ENCODE measurements at regions not wholly inside any gene's neighbourhood (a gene's known extent, or its start where the extent isn't known, plus 50 kb on each side); places are given as distances from the start of the nearest gene placed in this dataset.
"Not testable (repeated sequence)": the region's sequence is repeated elsewhere in the genome, so short reads cannot be mapped to it uniquely, and the experiment has no call there.

GRCh38 chr6:75031102-75031501 lies 174.8 kb downstream of the COL12A1 start:
- H2AFZ ChIP-seq (ENCODE audit: low read length); BruUV-seq (replicated peaks); H3K9me3 ChIP-seq (ENCODE audit: low read length); CTCF ChIA-PET; intact Hi-C loops (cut with micrococcal nuclease); H3K9ac ChIP-seq (ENCODE audit: low read length); H3K27me3 ChIP-seq (ENCODE audit: low read length); POLR2A ChIA-PET (ENCODE audit: unreplicated experiment); H3K27ac ChIP-seq (ENCODE audit: low read length); H3K79me2 ChIP-seq (ENCODE audit: low read length); H4K20me1 ChIP-seq (ENCODE audit: low read length); H3F3A ChIP-seq (ENCODE audit: low read length, unreplicated experiment); H3K4me3 ChIP-seq (ENCODE audit: low read length); H3K4me2 ChIP-seq (ENCODE audit: low read length); H3K9me2 ChIP-seq (replicated peaks; ENCODE audit: low read length); DNase-seq; H3K36me3 ChIP-seq (ENCODE audit: low read depth, low read length); ATAC-seq; H3K4me1 ChIP-seq (ENCODE audit: insufficient read depth, low read length): not testable (repeated sequence)

DNA sequence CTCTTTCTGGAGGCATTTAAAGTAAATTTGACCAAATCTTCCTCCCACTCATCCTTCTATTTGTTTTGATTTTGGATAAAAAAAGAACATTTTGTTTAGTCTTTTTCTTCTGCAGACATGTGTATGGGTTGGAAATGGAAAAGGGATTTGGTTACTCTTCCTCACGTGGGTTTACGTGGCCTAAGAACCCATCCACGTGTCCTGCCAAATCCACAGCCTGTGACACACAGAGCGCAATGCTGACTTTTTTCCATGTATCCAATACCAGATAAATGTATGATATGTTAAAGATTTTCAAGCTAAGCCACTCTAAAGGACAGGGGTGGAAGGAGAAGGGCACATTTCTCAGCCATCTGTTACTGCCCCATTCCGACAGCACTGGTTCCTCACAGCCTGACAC lies 176.5 kb downstream of the COL12A1 start:
- DNase-seq (no peak), ATAC-seq (no peak)
- no peaks in the 10 kb centered on the region for H4K20me1 ChIP-seq (ENCODE audit: low read length)
- BruUV-seq (replicated peaks), result no TSS peak
- H3K79me2 ChIP-seq (ENCODE audit: low read length), result no peaks in the 10 kb centered on the region
- H3K9ac ChIP-seq (ENCODE audit: low read length), result no peak overlapping the region
- H3K9me2 ChIP-seq (replicated peaks; ENCODE audit: low read length), result no peaks in the 10 kb centered on the region
- no peak overlapping the region for H3K4me2 ChIP-seq (ENCODE audit: low read length)
- no peaks in the 10 kb centered on the region for H3F3A ChIP-seq (ENCODE audit: low read length, unreplicated experiment)
- H3K4me1 ChIP-seq (ENCODE audit: insufficient read depth, low read length), result no peaks in the 10 kb centered on the region
- intact Hi-C loops (cut with micrococcal nuclease), result no loop called here
- H3K27me3 ChIP-seq (ENCODE audit: low read length), result no peaks in the 10 kb centered on the region
- no peaks in the 10 kb centered on the region for H3K36me3 ChIP-seq (ENCODE audit: low read depth, low read length)
- ChIA-PET CTCF (no interaction called here), POLR2A (ENCODE audit: unreplicated experiment) (interaction anchor here (0.6 kb wide), 1 partner anchor 35 kb away, joined by 12 read pairs; no protein-coding TSS in a partner anchor)
- H3K27ac ChIP-seq (ENCODE audit: low read length), result no peak overlapping the region
- TF ChIP-seq EZH2phosphoT487 (IDR thresholded peaks at IDR 0.05; ENCODE audit: borderline replicate concordance, low read length) (no peak), EZH2 (IDR thresholded peaks at IDR 0.05; ENCODE audit: low read length, unreplicated experiment) (no peak)
- TF ChIP-seq, protein P1, sequence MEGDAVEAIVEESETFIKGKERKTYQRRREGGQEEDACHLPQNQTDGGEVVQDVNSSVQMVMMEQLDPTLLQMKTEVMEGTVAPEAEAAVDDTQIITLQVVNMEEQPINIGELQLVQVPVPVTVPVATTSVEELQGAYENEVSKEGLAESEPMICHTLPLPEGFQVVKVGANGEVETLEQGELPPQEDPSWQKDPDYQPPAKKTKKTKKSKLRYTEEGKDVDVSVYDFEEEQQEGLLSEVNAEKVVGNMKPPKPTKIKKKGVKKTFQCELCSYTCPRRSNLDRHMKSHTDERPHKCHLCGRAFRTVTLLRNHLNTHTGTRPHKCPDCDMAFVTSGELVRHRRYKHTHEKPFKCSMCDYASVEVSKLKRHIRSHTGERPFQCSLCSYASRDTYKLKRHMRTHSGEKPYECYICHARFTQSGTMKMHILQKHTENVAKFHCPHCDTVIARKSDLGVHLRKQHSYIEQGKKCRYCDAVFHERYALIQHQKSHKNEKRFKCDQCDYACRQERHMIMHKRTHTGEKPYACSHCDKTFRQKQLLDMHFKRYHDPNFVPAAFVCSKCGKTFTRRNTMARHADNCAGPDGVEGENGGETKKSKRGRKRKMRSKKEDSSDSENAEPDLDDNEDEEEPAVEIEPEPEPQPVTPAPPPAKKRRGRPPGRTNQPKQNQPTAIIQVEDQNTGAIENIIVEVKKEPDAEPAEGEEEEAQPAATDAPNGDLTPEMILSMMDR (conservative IDR thresholded peaks at IDR 0.05; ENCODE audit: low read depth, low read length), result no peak
- no peak overlapping the region for H3K4me3 ChIP-seq (ENCODE audit: low read length)
- H3K9me3 ChIP-seq (ENCODE audit: low read length), result no peaks in the 10 kb centered on the region
- no peak overlapping the region for H2AFZ ChIP-seq (ENCODE audit: low read length)

DNA sequence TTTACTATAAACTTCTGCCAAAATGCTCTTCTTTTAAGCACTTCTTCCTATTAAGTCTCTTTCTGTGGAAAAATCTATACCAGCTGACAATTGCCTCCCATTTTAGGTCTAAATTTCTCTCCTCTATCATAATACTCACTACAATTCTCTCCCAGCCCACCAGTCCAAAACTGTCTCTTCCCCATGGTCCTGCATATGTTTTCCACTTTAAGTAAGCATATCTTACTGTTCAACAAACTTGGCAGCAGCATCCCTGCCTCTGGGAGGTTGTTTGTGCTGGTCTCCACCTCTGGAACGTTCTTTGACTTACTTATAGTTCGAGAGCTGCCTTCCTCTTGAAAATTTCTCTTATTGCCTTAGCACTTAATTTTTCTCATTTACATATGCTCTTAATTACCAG lies 180.5 kb downstream of the COL12A1 start:
- POLR2A ChIA-PET (ENCODE audit: unreplicated experiment), result no interaction called here
- CTCF ChIA-PET, result no interaction called here

More for the DNA sequence above, 180.5 kb downstream of the COL12A1 start:
- DNase-seq (no peak), ATAC-seq (no peak)
- Histone ChIP-seq H4K20me1 (ENCODE audit: low read length) (no peaks in the 10 kb centered on the region), H2AFZ (ENCODE audit: low read length) (no peak overlapping the region), H3K9ac (ENCODE audit: low read length) (no peak overlapping the region), H3K4me3 (ENCODE audit: low read length) (no peak overlapping the region), H3K9me2 (replicated peaks; ENCODE audit: low read length) (no peaks in the 10 kb centered on the region), H3K9me3 (ENCODE audit: low read length) (no peaks in the 10 kb centered on the region), H3K4me1 (ENCODE audit: insufficient read depth, low read length) (no peaks in the 10 kb centered on the region), H3K4me2 (ENCODE audit: low read length) (no peak overlapping the region), H3K27ac (ENCODE audit: low read length) (no peak overlapping the region), H3K27me3 (ENCODE audit: low read length) (no peaks in the 10 kb centered on the region), H3K79me2 (ENCODE audit: low read length) (no peaks in the 10 kb centered on the region), H3F3A (ENCODE audit: low read length, unreplicated experiment) (no peaks in the 10 kb centered on the region), H3K36me3 (ENCODE audit: low read depth, low read length) (no peaks in the 10 kb centered on the region)
- BruUV-seq (replicated peaks), result no TSS peak
- intact Hi-C loops (cut with micrococcal nuclease), result no loop called here
- TF ChIP-seq EZH2phosphoT487 (IDR thresholded peaks at IDR 0.05; ENCODE audit: borderline replicate concordance, low read length) (no peak), EZH2 (IDR thresholded peaks at IDR 0.05; ENCODE audit: low read length, unreplicated experiment) (no peak)
- TF ChIP-seq, protein P1 (conservative IDR thresholded peaks at IDR 0.05; ENCODE audit: low read depth, low read length), result no peak
